Uterus (tissue), 2 donors: ENCODE measurements at regions not wholly inside any gene's neighbourhood (a gene's known extent, or its start where the extent isn't known, plus 50 kb on each side); places are given as distances from the start of the nearest gene placed in this dataset.

Experiments
- POLR2A ChIP-seq, 2 donors: fragments of 450-650 bp; IDR thresholded peaks; one replicate each; pipeline ENCODE4 v1.6.1; 2016; ENCODE audit warnings: antibody characterized with exemption in 2 of 2, mild to moderate bottlenecking in 1 of 2, moderate library complexity in 1 of 2
- TF ChIP-seq, protein P1 (sequence below), 4 experiments: fragments of 200-600 bp in 2 of 4; fragments of 450-650 bp in 2 of 4; sonication (generic) in 2 of 4; IDR thresholded peaks; one replicate each; pipeline ENCODE4 v1.5.1; 2016 to 2019; ENCODE audit warnings: antibody characterized with exemption in 4 of 4, mild to moderate bottlenecking in 2 of 4, moderate library complexity in 1 of 4

DNA sequence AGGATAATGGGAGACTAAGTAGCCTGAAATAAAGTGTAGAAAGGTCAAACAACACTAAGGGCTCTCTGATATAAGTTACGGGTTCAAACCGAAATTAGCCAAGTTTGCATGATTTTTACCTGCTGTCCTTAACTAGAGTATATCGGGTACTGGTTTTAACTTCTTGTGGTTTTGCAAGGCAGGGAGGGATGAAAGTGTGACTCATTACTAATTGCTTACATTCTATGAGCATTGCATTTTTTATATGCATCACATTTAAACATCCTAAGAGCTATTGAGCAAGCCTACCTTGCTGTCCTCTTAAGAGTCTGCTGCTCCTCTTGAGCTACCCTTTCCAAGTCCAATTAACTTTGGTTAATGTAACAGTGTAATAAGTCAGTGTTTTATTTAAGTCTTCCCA lies 415.4 kb downstream of the SLITRK5 start:
- TF ChIP-seq, protein P1, sequence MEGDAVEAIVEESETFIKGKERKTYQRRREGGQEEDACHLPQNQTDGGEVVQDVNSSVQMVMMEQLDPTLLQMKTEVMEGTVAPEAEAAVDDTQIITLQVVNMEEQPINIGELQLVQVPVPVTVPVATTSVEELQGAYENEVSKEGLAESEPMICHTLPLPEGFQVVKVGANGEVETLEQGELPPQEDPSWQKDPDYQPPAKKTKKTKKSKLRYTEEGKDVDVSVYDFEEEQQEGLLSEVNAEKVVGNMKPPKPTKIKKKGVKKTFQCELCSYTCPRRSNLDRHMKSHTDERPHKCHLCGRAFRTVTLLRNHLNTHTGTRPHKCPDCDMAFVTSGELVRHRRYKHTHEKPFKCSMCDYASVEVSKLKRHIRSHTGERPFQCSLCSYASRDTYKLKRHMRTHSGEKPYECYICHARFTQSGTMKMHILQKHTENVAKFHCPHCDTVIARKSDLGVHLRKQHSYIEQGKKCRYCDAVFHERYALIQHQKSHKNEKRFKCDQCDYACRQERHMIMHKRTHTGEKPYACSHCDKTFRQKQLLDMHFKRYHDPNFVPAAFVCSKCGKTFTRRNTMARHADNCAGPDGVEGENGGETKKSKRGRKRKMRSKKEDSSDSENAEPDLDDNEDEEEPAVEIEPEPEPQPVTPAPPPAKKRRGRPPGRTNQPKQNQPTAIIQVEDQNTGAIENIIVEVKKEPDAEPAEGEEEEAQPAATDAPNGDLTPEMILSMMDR (IDR thresholded peaks at IDR 0.05) = no peak
- TF ChIP-seq POLR2A (IDR thresholded peaks at IDR 0.05) = no peak
